Ascending aorta (tissue), 2 donors: ENCODE measurements at regions not wholly inside any gene's neighbourhood (a gene's known extent, or its start where the extent isn't known, plus 50 kb on each side); places are given as distances from the start of the nearest gene placed in this dataset.

Source experiments
- DNase-seq, 2 donors: peaks; one replicate each; pipeline ENCODE4 v3.0.0-alpha.2; 2019; ENCODE audit warnings: low spot score in 2 of 2
- H3K27ac ChIP-seq, 2 donors: fragments of 200-600 bp; sonication (generic); one replicate each; pipeline ENCODE4 v1.5.1; 2016 to 2017; ENCODE audit warnings: mild to moderate bottlenecking in 1 of 2
- H3K27me3 ChIP-seq: fragments of 200-600 bp; sonication (generic); one replicate; pipeline ENCODE4 v1.5.1; 2017
- H3K36me3 ChIP-seq, 2 donors: fragments of 200-600 bp; sonication (generic); one replicate each; pipeline ENCODE4 v1.5.1; 2016
- H3K4me1 ChIP-seq, 2 donors: fragments of 200-600 bp; sonication (generic); one replicate each; pipeline ENCODE4 v1.5.1; 2016 to 2017; ENCODE audit warnings: mild to moderate bottlenecking in 1 of 2
- H3K4me3 ChIP-seq, 2 donors: fragments of 200-600 bp; sonication (generic); one replicate each; pipeline ENCODE4 v1.5.1; 2016 to 2017; ENCODE audit warnings: mild to moderate bottlenecking in 1 of 2
- H3K9me3 ChIP-seq, 2 donors: fragments of 200-600 bp; sonication (generic); one replicate each; pipeline ENCODE4 v1.5.1; 2016
- CTCF ChIP-seq, 3 experiments: fragments of 200-600 bp in 2 of 3; fragments of 450-650 bp in 1 of 3; sonication (generic) in 2 of 3; IDR thresholded peaks; one replicate each; pipeline ENCODE4 v1.5.1; 2016 to 2019; ENCODE audit warnings: antibody characterized with exemption in 3 of 3, mild to moderate bottlenecking in 1 of 3, moderate library complexity in 1 of 3
- intact Hi-C: fragments of 100-400 bp; cut with DNase I; formaldehyde crosslinking; loops from one replicate; pipeline ENCODE4 v1.15.1; 2023

- H3K9me3 ChIP-seq, result no peaks in the 10 kb centered on the region
- peaks cover 0 to 3% of the 10 kb centered on the region in 2 donors for H3K4me1 ChIP-seq
- H3K36me3 ChIP-seq, result no peaks in the 10 kb centered on the region
- DNase-seq, result peak in 1 of 2 donors; percentile 22
- TF ChIP-seq CTCF (IDR thresholded peaks at IDR 0.05), result no peak
- no peaks in the 10 kb centered on the region for H3K27me3 ChIP-seq
- H3K27ac ChIP-seq, result no peak overlapping the region
- intact Hi-C loops, result no loop called here
- no peak overlapping the region for H3K4me3 ChIP-seq
Measured at GRCh38 chrX:39716802-39717540, 380.8 kb downstream of the BCOR start.

- H3K9me3 ChIP-seq, result no peaks in the 10 kb centered on the region
- TF ChIP-seq CTCF (IDR thresholded peaks at IDR 0.05), result no peak
- DNase-seq, result peak in 1 of 2 donors; percentile 15
- intact Hi-C loops, result no loop called here
- H3K4me1 ChIP-seq, result peaks cover 0 to 3% of the 10 kb centered on the region in 2 donors
- no peaks in the 10 kb centered on the region for H3K27me3 ChIP-seq
- no peaks in the 10 kb centered on the region for H3K36me3 ChIP-seq
- H3K4me3 ChIP-seq, result no peak overlapping the region
- H3K27ac ChIP-seq, result no peak overlapping the region
Measured at GRCh38 chrX:39718981-39719380, 378.8 kb downstream of the BCOR start.

- Histone ChIP-seq H3K4me1 (peaks cover 0 to 3% of the 10 kb centered on the region in 2 donors), H3K4me3 (no peak overlapping the region), H3K36me3 (no peaks in the 10 kb centered on the region), H3K27me3 (no peaks in the 10 kb centered on the region), H3K27ac (peak overlapping the region in 1 of 2 donors; percentile 68), H3K9me3 (no peaks in the 10 kb centered on the region)
- intact Hi-C loops, result loop anchor here (5.0 kb wide), 1 partner anchor 204 kb away; no protein-coding TSS in a partner anchor
- no peak for TF ChIP-seq CTCF (IDR thresholded peaks at IDR 0.05)
- DNase-seq, result peak in 1 of 2 donors; percentile 53
Measured at GRCh38 chrX:39720945-39721344, 376.8 kb downstream of the BCOR start.

- DNase-seq, result peak in 1 of 2 donors; percentile 81
- Histone ChIP-seq H3K4me1 (peaks cover 0 to 3% of the 10 kb centered on the region in 2 donors), H3K36me3 (no peaks in the 10 kb centered on the region), H3K27ac (peak overlapping the region; percentile 68 to 72), H3K9me3 (no peaks in the 10 kb centered on the region), H3K27me3 (no peaks in the 10 kb centered on the region), H3K4me3 (peak overlapping the region in 1 of 2 donors; percentile 31)
- no peak for TF ChIP-seq CTCF (IDR thresholded peaks at IDR 0.05)
- intact Hi-C loops, result loop anchor here (5.0 kb wide), 1 partner anchor 204 kb away; no protein-coding TSS in a partner anchor
Measured at GRCh38 chrX:39721566-39722279, 376.0 kb downstream of the BCOR start.

- H3K27me3 ChIP-seq, result no peaks in the 10 kb centered on the region
- intact Hi-C loops, result loop anchor here (5.0 kb wide), 1 partner anchor 207 kb away; no protein-coding TSS in a partner anchor
- H3K4me1 ChIP-seq, result peaks cover 0 to 3% of the 10 kb centered on the region in 2 donors
- no peak for DNase-seq
- H3K27ac ChIP-seq, result no peak overlapping the region
- no peaks in the 10 kb centered on the region for H3K36me3 ChIP-seq
- H3K4me3 ChIP-seq, result no peak overlapping the region
- H3K9me3 ChIP-seq, result peaks cover 0 to 3% of the 10 kb centered on the region in 2 donors
- TF ChIP-seq CTCF (IDR thresholded peaks at IDR 0.05), result no peak
Measured at GRCh38 chrX:39724544-39724943, 373.2 kb downstream of the BCOR start.
